GM18505 (cell line): ENCODE measurements at regions not wholly inside any gene's neighbourhood (a gene's known extent, or its start where the extent isn't known, plus 50 kb on each side); places are given as distances from the start of the nearest gene placed in this dataset.

Experiments used
- ATAC-seq: cut with Tn5 transposase; IDR thresholded peaks from one replicate; pipeline ENCODE4 v1.9.1; 2021; ENCODE audit not compliant: unreplicated experiment
- POLR2A ChIP-seq: IDR thresholded peaks from 4 replicates; pipeline ENCODE4 v1.6.1; 2011; ENCODE audit warnings: borderline replicate concordance; ENCODE audit not compliant: insufficient read depth, insufficient read length; ENCODE audit errors: extremely low read depth

GRCh38 chr5:93184041-93184440 lies 397.0 kb downstream of the NR2F1-AS1 start:
- no peak for TF ChIP-seq POLR2A

DNA sequence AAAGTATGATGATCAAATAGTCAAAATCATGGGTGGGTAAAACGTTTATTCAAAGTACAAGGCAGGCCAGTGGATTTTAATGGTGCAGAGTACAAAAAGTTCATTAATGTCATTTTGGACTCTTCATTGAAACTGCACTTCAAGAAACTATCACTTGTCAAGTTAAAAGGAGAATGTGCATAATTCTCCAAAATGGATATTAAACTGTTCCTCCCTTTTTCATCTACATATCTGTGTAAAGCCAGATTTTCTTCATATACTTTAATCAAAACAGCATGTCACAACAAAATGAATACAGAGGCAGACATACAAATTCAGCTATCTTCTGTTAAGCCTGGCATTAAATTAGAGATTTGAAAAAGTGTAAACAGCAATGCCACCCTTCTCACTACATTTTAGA lies 401.6 kb downstream of the NR2F1-AS1 start:
- no peak for TF ChIP-seq POLR2A
- no peak for ATAC-seq

More at GRCh38 chr5:93184041-93184440, 397.0 kb downstream of the NR2F1-AS1 start:
- ATAC-seq = no peak

DNA sequence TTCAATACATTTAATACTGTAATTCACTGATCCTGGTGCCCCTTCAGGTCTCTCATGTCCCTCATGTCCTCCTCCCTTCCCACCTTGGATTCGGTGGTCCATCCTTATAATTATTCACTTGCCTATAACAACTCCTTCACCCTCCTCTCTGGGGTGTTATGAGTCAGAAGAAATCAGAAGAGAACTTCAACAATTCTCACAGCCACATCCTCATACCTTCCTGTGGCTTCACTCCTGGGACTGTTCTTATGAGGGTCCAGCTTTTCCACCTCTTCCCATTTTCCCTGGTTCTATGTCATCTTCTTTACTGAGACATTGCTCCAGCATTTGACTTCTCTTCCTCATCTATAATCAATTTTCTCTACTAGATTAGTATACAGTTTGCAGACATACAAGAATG lies 406.1 kb downstream of the NR2F1-AS1 start:
- TF ChIP-seq POLR2A = no peak
- ATAC-seq = no peak

- no peak for ATAC-seq
- no peak for TF ChIP-seq POLR2A
Measured at GRCh38 chr5:93165559-93165958, 415.5 kb downstream of the NR2F1-AS1 start.

- TF ChIP-seq POLR2A = no peak
- no peak for ATAC-seq
Measured at GRCh38 chr5:93164690-93165089, 416.3 kb downstream of the NR2F1-AS1 start.

DNA sequence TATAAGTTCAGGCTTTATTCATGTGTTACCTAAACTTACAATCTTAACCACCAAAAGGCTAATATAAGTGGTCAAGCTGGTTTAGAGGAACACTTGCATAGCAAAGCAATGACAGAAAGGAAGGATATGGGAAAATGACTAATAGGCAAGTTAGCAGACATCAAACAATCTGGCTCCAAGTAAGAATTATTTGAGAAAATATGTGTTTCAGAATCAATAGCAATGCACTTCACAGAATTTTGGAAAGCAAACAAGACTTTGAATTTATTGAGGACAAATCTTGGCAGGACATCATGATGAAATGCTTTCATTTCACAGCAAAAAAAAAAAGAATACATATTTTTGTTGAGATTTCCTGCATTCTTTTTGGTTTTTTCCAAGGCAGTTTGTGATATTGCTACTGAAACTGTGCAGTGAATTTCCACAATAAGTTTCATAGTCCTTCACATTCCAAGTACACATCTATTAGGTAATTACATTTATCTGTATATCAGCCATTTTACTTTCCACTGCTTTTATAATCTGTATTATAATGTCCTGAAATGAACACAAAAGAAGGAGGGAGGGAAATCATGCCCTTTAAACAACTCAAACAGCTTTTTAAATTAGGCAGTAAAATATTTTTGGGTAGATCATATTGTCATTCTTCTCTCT lies 417.9 kb downstream of the NR2F1-AS1 start:
- TF ChIP-seq POLR2A = no peak
- ATAC-seq = no peak

- no peak for ATAC-seq
- TF ChIP-seq POLR2A = no peak
Measured at GRCh38 chr5:93161661-93162654, 419.1 kb downstream of the NR2F1-AS1 start.

DNA sequence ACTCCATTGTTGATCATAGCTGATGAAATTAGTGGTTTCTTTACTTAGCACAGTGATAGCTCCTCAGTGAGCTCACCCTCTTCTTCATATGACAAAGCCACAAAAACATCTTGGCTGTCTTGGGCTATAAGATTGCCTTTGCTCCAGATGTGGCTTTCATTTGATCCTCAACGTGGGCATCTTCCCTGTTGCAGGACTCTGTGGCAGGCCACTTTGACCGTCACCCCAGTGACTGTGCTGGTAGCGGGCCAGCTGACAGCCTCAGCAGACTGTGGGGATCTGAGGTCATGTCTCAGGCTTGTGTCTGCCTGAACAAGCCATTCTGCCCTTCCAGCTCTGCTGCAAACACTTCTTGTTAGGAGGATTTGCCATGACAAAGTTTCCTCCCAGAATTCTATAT lies 422.2 kb downstream of the NR2F1-AS1 start:
- ATAC-seq = no peak
- TF ChIP-seq POLR2A = no peak

GRCh38 chr5:93156566-93156965 lies 424.5 kb downstream of the NR2F1-AS1 start:
- no peak for TF ChIP-seq POLR2A
- ATAC-seq = no peak

DNA sequence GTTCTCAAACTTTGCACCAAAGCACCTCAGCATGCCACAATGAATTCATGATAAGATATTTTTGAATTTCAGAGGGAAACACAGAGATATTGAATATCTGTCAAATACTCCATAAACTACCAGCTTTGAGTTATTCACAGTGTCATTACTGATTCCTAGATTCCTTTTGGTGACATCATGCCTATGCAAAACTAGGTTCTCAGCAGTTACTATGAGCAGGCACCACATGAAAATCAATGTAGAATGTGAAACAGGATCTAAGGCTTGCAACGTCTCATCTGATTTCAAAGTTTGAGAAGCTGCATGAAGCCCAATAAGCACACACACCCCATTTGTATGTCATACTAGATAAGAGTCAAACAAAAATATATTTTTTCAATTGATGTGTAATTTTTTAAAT lies 426.5 kb downstream of the NR2F1-AS1 start:
- no peak for TF ChIP-seq POLR2A
- ATAC-seq = no peak

GRCh38 chr5:93153461-93153860 lies 427.6 kb downstream of the NR2F1-AS1 start:
- no peak for TF ChIP-seq POLR2A
- no peak for ATAC-seq

DNA sequence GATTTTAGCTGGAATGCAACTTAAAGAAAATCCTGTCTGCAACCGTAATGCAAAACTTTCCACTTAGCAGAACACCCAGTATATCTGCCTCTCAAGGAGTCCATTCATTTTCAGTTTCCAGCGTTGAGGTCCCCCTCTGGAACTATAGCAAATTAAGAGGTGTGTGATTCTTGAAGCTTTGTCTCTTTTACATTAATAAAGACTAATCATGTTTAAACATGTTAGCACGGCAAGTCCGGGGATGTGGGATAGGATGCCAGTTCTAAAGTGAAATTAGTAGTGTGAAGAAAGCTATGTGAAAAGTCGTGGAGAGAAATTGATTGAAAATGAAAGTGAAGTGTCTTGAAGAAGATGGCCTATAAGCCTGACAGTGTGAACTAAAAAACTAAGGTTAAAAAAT lies 429.1 kb downstream of the NR2F1-AS1 start:
- no peak for ATAC-seq

DNA sequence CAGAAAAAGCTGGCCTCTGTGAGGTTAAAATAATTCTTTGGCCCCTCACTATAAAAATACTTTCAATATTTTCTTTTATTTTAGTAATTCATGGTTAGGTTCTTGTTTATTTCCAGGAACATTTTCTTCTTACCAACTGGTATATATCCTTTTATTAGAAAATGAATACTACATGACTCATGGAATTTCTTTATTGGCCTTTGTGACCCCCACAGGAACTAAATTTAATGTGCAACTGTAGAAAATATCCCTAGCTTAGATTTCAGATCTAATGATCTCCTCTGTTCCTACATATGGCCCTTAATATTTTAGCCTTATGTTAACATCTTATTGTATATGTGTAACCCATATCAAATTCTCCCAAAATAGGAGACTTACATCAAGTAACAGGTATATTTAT lies 429.9 kb downstream of the NR2F1-AS1 start:
- ATAC-seq = no peak
- no peak for TF ChIP-seq POLR2A

More for the DNA sequence above, 429.1 kb downstream of the NR2F1-AS1 start:
- TF ChIP-seq POLR2A = no peak
